ENCODE measurements at regions not wholly inside any gene's neighbourhood (a gene's known extent, or its start where the extent isn't known, plus 50 kb on each side); places are given as distances from the start of the nearest gene placed in this dataset.

GRCh38 chr10:104505521-104506042, 135.5 kb upstream of the SORCS3 start:
- H3K36me3 Mint-ChIP-seq (ENCODE audit: low read depth), result no peaks in the 10 kb centered on the region
- H3K27me3 Mint-ChIP-seq, result peaks cover 78% of the 10 kb centered on the region
- H3K9me3 ChIP-seq (ENCODE audit: control insufficient read depth, low read length, poor library complexity, severe bottlenecking), result no peaks in the 10 kb centered on the region
- H3K4me3 Mint-ChIP-seq, result no peak overlapping the region
- ATAC-seq, result no peak
- no peak overlapping the region for H3K27ac Mint-ChIP-seq
- no peaks in the 10 kb centered on the region for H3K4me1 Mint-ChIP-seq
- DNase-seq, result no peak

GRCh38 chr10:104509981-104510380, 131.1 kb upstream of the SORCS3 start:
- H3K27ac Mint-ChIP-seq, result no peak overlapping the region
- peaks cover 77% of the 10 kb centered on the region for H3K27me3 Mint-ChIP-seq
- ATAC-seq, result no peak

GRCh38 chr10:104510644-104511043, 130.4 kb upstream of the SORCS3 start:
- Mint-ChIP-seq H3K4me3 (no peak overlapping the region), H3K36me3 (ENCODE audit: low read depth) (no peaks in the 10 kb centered on the region), H3K27me3 (peaks cover 80% of the 10 kb centered on the region), H3K4me1 (peaks cover 4% of the 10 kb centered on the region), H3K27ac (no peak overlapping the region)
- ATAC-seq (no peak), DNase-seq (no peak)
- no peaks in the 10 kb centered on the region for H3K9me3 ChIP-seq (ENCODE audit: control insufficient read depth, low read length, poor library complexity, severe bottlenecking)

More at GRCh38 chr10:104509981-104510380, 131.1 kb upstream of the SORCS3 start:
- no peaks in the 10 kb centered on the region for H3K36me3 Mint-ChIP-seq (ENCODE audit: low read depth)
- H3K4me1 Mint-ChIP-seq, result peaks cover 4% of the 10 kb centered on the region
- no peak overlapping the region for H3K4me3 Mint-ChIP-seq
- DNase-seq, result no peak
- no peaks in the 10 kb centered on the region for H3K9me3 ChIP-seq (ENCODE audit: control insufficient read depth, low read length, poor library complexity, severe bottlenecking)

- Mint-ChIP-seq H3K4me1 (peaks cover 4% of the 10 kb centered on the region), H3K27ac (no peak overlapping the region), H3K4me3 (no peak overlapping the region), H3K36me3 (ENCODE audit: low read depth) (no peaks in the 10 kb centered on the region), H3K27me3 (peaks cover 81% of the 10 kb centered on the region)
- DNase-seq, result no peak
- ATAC-seq, result no peak
- H3K9me3 ChIP-seq (ENCODE audit: control insufficient read depth, low read length, poor library complexity, severe bottlenecking), result no peaks in the 10 kb centered on the region
Observed at GRCh38 chr10:104512800-104513199, 128.3 kb upstream of the SORCS3 start.

- Mint-ChIP-seq H3K4me1 (peaks cover 4% of the 10 kb centered on the region), H3K36me3 (ENCODE audit: low read depth) (no peaks in the 10 kb centered on the region), H3K27ac (no peak overlapping the region), H3K27me3 (peaks cover 69% of the 10 kb centered on the region), H3K4me3 (no peak overlapping the region)
- H3K9me3 ChIP-seq (ENCODE audit: control insufficient read depth, low read length, poor library complexity, severe bottlenecking), result no peaks in the 10 kb centered on the region
- ATAC-seq (no peak), DNase-seq (no peak)
Observed at GRCh38 chr10:104515678-104516199, 125.4 kb upstream of the SORCS3 start.

- Mint-ChIP-seq H3K27me3 (peaks cover 73% of the 10 kb centered on the region), H3K36me3 (ENCODE audit: low read depth) (no peaks in the 10 kb centered on the region), H3K27ac (no peak overlapping the region), H3K4me3 (no peak overlapping the region), H3K4me1 (peaks cover 4% of the 10 kb centered on the region)
- H3K9me3 ChIP-seq (ENCODE audit: control insufficient read depth, low read length, poor library complexity, severe bottlenecking), result no peaks in the 10 kb centered on the region
- ATAC-seq (no peak), DNase-seq (no peak)
Observed at GRCh38 chr10:104516986-104517385, 124.1 kb upstream of the SORCS3 start.

GRCh38 chr10:104517946-104518345, 123.1 kb upstream of the SORCS3 start:
- Mint-ChIP-seq H3K27ac (no peak overlapping the region), H3K27me3 (peaks cover 71% of the 10 kb centered on the region), H3K36me3 (ENCODE audit: low read depth) (no peaks in the 10 kb centered on the region), H3K4me3 (no peak overlapping the region), H3K4me1 (peaks cover 4% of the 10 kb centered on the region)
- no peaks in the 10 kb centered on the region for H3K9me3 ChIP-seq (ENCODE audit: control insufficient read depth, low read length, poor library complexity, severe bottlenecking)
- DNase-seq, result no peak
- no peak for ATAC-seq

- Mint-ChIP-seq H3K4me3 (no peak overlapping the region), H3K4me1 (peaks cover 4% of the 10 kb centered on the region), H3K27ac (no peak overlapping the region), H3K36me3 (ENCODE audit: low read depth) (no peaks in the 10 kb centered on the region), H3K27me3 (peaks cover 61% of the 10 kb centered on the region)
- ATAC-seq (no peak), DNase-seq (no peak)
- no peaks in the 10 kb centered on the region for H3K9me3 ChIP-seq (ENCODE audit: control insufficient read depth, low read length, poor library complexity, severe bottlenecking)
Observed at GRCh38 chr10:104518891-104519290, 122.2 kb upstream of the SORCS3 start.

GRCh38 chr10:104520653-104521052, 120.4 kb upstream of the SORCS3 start:
- Mint-ChIP-seq H3K27ac (no peak overlapping the region), H3K4me1 (no peaks in the 10 kb centered on the region), H3K36me3 (ENCODE audit: low read depth) (no peaks in the 10 kb centered on the region), H3K27me3 (peaks cover 53% of the 10 kb centered on the region), H3K4me3 (no peak overlapping the region)
- DNase-seq, result no peak
- ATAC-seq, result no peak
- no peaks in the 10 kb centered on the region for H3K9me3 ChIP-seq (ENCODE audit: control insufficient read depth, low read length, poor library complexity, severe bottlenecking)

- no peak for DNase-seq
- no peak for ATAC-seq
- no peaks in the 10 kb centered on the region for H3K9me3 ChIP-seq (ENCODE audit: control insufficient read depth, low read length, poor library complexity, severe bottlenecking)
- H3K4me1 Mint-ChIP-seq, result no peaks in the 10 kb centered on the region
- H3K27ac Mint-ChIP-seq, result no peak overlapping the region
- H3K36me3 Mint-ChIP-seq (ENCODE audit: low read depth), result no peaks in the 10 kb centered on the region
- no peak overlapping the region for H3K4me3 Mint-ChIP-seq
- peaks cover 39% of the 10 kb centered on the region for H3K27me3 Mint-ChIP-seq
Observed at GRCh38 chr10:104521901-104522694, 119.0 kb upstream of the SORCS3 start.

- no peaks in the 10 kb centered on the region for H3K9me3 ChIP-seq (ENCODE audit: control insufficient read depth, low read length, poor library complexity, severe bottlenecking)
- ATAC-seq (no peak), DNase-seq (no peak)
- H3K4me1 Mint-ChIP-seq, result no peaks in the 10 kb centered on the region
- peaks cover 16% of the 10 kb centered on the region for H3K27me3 Mint-ChIP-seq
- H3K27ac Mint-ChIP-seq, result no peak overlapping the region
- no peak overlapping the region for H3K4me3 Mint-ChIP-seq
- H3K36me3 Mint-ChIP-seq (ENCODE audit: low read depth), result no peaks in the 10 kb centered on the region
Observed at GRCh38 chr10:104526188-104526587, 114.9 kb upstream of the SORCS3 start.

GRCh38 chr10:104527013-104527412, 114.1 kb upstream of the SORCS3 start:
- H3K27ac Mint-ChIP-seq, result no peak overlapping the region
- H3K4me1 Mint-ChIP-seq, result no peaks in the 10 kb centered on the region
- H3K4me3 Mint-ChIP-seq, result no peak overlapping the region
- peaks cover 8% of the 10 kb centered on the region for H3K27me3 Mint-ChIP-seq
- H3K36me3 Mint-ChIP-seq (ENCODE audit: low read depth), result no peaks in the 10 kb centered on the region
- no peak for DNase-seq
- no peaks in the 10 kb centered on the region for H3K9me3 ChIP-seq (ENCODE audit: control insufficient read depth, low read length, poor library complexity, severe bottlenecking)
- no peak for ATAC-seq

- Mint-ChIP-seq H3K36me3 (ENCODE audit: low read depth) (peaks cover 2% of the 10 kb centered on the region), H3K27ac (no peak overlapping the region), H3K4me1 (peaks cover 2% of the 10 kb centered on the region), H3K4me3 (no peak overlapping the region), H3K27me3 (peaks cover 66% of the 10 kb centered on the region)
- H3K9me3 ChIP-seq (ENCODE audit: control insufficient read depth, low read length, poor library complexity, severe bottlenecking), result no peaks in the 10 kb centered on the region
- no peak for ATAC-seq
- no peak for DNase-seq
Observed at GRCh38 chr10:104540181-104540580, 100.9 kb upstream of the SORCS3 start.

GRCh38 chr10:104541820-104542219, 99.3 kb upstream of the SORCS3 start:
- peaks cover 2% of the 10 kb centered on the region for H3K4me1 Mint-ChIP-seq
- no peak overlapping the region for H3K27ac Mint-ChIP-seq

More at GRCh38 chr10:104541820-104542219, 99.3 kb upstream of the SORCS3 start:
- H3K27me3 Mint-ChIP-seq, result peaks cover 63% of the 10 kb centered on the region
- no peak overlapping the region for H3K4me3 Mint-ChIP-seq
- no peaks in the 10 kb centered on the region for H3K9me3 ChIP-seq (ENCODE audit: control insufficient read depth, low read length, poor library complexity, severe bottlenecking)
- H3K36me3 Mint-ChIP-seq (ENCODE audit: low read depth), result peaks cover 2% of the 10 kb centered on the region
- ATAC-seq (no peak), DNase-seq (no peak)

Data from T-helper 17 cell (primary cell).